Smooth muscle cell (in vitro differentiated cells): ENCODE measurements at regions not wholly inside any gene's neighbourhood (a gene's known extent, or its start where the extent isn't known, plus 50 kb on each side); places are given as distances from the start of the nearest gene placed in this dataset.

Experiments
- DNase-seq: peaks from one replicate; lab custom pipeline; 2025; ENCODE audit not compliant: unreplicated experiment; lab: John Stamatoyannopoulos, UW
- H2AFZ ChIP-seq: fragments of 200-600 bp; sonication (generic); 2 replicates; pipeline ENCODE4 v1.6.0; 2016; ENCODE audit warnings: antibody characterized with exemption, low read depth, mild to moderate bottlenecking
- H3F3A ChIP-seq: fragments of 200-600 bp; sonication (generic); 2 replicates; pipeline ENCODE4 v1.6.0; 2017; ENCODE audit warnings: antibody characterized with exemption, low read depth
- H3K27ac ChIP-seq: fragments of 200-600 bp; sonication (generic); 2 replicates; pipeline ENCODE4 v1.5.1; 2016; ENCODE audit warnings: low read depth, mild to moderate bottlenecking
- H3K27me3 ChIP-seq: fragments of 200-600 bp; sonication (generic); 2 replicates; pipeline ENCODE4 v1.6.1; 2016; ENCODE audit warnings: low read depth, mild to moderate bottlenecking
- H3K36me3 ChIP-seq: fragments of 200-600 bp; sonication (generic); 2 replicates; pipeline ENCODE4 v1.5.1; 2016; ENCODE audit warnings: low read depth
- H3K4me1 ChIP-seq: fragments of 200-600 bp; sonication (generic); 2 replicates; pipeline ENCODE4 v1.5.1; 2016; ENCODE audit warnings: low read depth
- H3K4me2 ChIP-seq: fragments of 200-600 bp; sonication (generic); 2 replicates; pipeline ENCODE4 v1.6.0; 2016; ENCODE audit warnings: mild to moderate bottlenecking
- H3K4me3 ChIP-seq: fragments of 200-600 bp; sonication (generic); 2 replicates; pipeline ENCODE4 v1.5.1; 2016; ENCODE audit warnings: mild to moderate bottlenecking
- H3K79me2 ChIP-seq: fragments of 200-600 bp; sonication (generic); 2 replicates; pipeline ENCODE4 v1.6.0; 2016; ENCODE audit warnings: low read depth, mild to moderate bottlenecking
- H3K9ac ChIP-seq: fragments of 200-600 bp; sonication (generic); 2 replicates; pipeline ENCODE4 v1.6.0; 2016; ENCODE audit warnings: low read depth
- H3K9me3 ChIP-seq: fragments of 200-600 bp; sonication (generic); replicated peaks from 2 replicates; pipeline ENCODE4 v1.5.1; 2016; ENCODE audit warnings: low read depth
- H4K20me1 ChIP-seq: fragments of 200-600 bp; sonication (generic); 2 replicates; pipeline ENCODE4 v1.6.0; 2016; ENCODE audit warnings: low read depth
- CTCF ChIP-seq: fragments of 200-600 bp; sonication (generic); IDR thresholded peaks from 2 replicates; pipeline ENCODE4 v1.5.1; 2017; ENCODE audit warnings: borderline replicate concordance, mild to moderate bottlenecking, antibody characterized with exemption; ENCODE audit not compliant: insufficient read depth, poor library complexity, severe bottlenecking
- WGBS: methylation state at CpG from one replicate; pipeline ENCODE4 v1.1.7; 2016; ENCODE audit warnings: low lambda C conversion rate; 5-methylcytosine and 5-hydroxymethylcytosine counted together

GRCh38 chr16:13833515-13833914 is 86.4 kb upstream of the ERCC4 start:
- no peak for DNase-seq
- Histone ChIP-seq H2AFZ (no peak overlapping the region), H4K20me1 (no peaks in the 10 kb centered on the region), H3K27me3 (no peaks in the 10 kb centered on the region), H3K27ac (no peak overlapping the region), H3K9ac (no peak overlapping the region), H3K4me3 (no peak overlapping the region), H3K4me1 (no peaks in the 10 kb centered on the region), H3K36me3 (no peaks in the 10 kb centered on the region), H3K79me2 (no peaks in the 10 kb centered on the region), H3K9me3 (no peaks in the 10 kb centered on the region), H3F3A (no peaks in the 10 kb centered on the region), H3K4me2 (no peak overlapping the region)
- no peak for TF ChIP-seq CTCF
- WGBS, result 87% methylated on average over 2 of the region's 2 CpGs

- no peak for DNase-seq
- 81% methylated on average over 4 of the region's 4 CpGs for WGBS
These were observed 84.6 kb upstream of the ERCC4 start for GRCh38 chr16:13835387-13835786.

GRCh38 chr16:13835935-13836730 is 83.8 kb upstream of the ERCC4 start:
- no peak overlapping the region for H3K4me3 ChIP-seq
- no peak overlapping the region for H2AFZ ChIP-seq
- H4K20me1 ChIP-seq, result no peaks in the 10 kb centered on the region
- H3K9ac ChIP-seq, result no peak overlapping the region
- WGBS, result 93% methylated on average over 13 of the region's 13 CpGs
- no peak overlapping the region for H3K4me2 ChIP-seq
- H3K27me3 ChIP-seq, result no peaks in the 10 kb centered on the region
- H3K4me1 ChIP-seq, result no peaks in the 10 kb centered on the region
- no peak for DNase-seq
- H3K9me3 ChIP-seq, result no peaks in the 10 kb centered on the region
- no peaks in the 10 kb centered on the region for H3K36me3 ChIP-seq
- no peak overlapping the region for H3K27ac ChIP-seq
- TF ChIP-seq CTCF, result no peak
- H3K79me2 ChIP-seq, result no peaks in the 10 kb centered on the region
- H3F3A ChIP-seq, result no peaks in the 10 kb centered on the region

More at GRCh38 chr16:13835387-13835786, 84.6 kb upstream of the ERCC4 start:
- Histone ChIP-seq H3K27ac (no peak overlapping the region), H3K4me1 (no peaks in the 10 kb centered on the region), H3K9me3 (no peaks in the 10 kb centered on the region), H3K4me3 (no peak overlapping the region), H3K36me3 (no peaks in the 10 kb centered on the region), H3K79me2 (no peaks in the 10 kb centered on the region), H3F3A (no peaks in the 10 kb centered on the region), H3K27me3 (no peaks in the 10 kb centered on the region), H3K4me2 (no peak overlapping the region), H2AFZ (no peak overlapping the region), H3K9ac (no peak overlapping the region), H4K20me1 (no peaks in the 10 kb centered on the region)
- TF ChIP-seq CTCF, result no peak
